ENCODE measurements at regions not wholly inside any gene's neighbourhood (a gene's known extent, or its start where the extent isn't known, plus 50 kb on each side); places are given as distances from the start of the nearest gene placed in this dataset.

GRCh38 chr2:74078466-74078865, 69.2 kb downstream of the BOLA3 start:
- Histone ChIP-seq H3K4me3 (ENCODE audit: low read length in 2 of 2) (no peak overlapping the region), H3K9me3 (ENCODE audit: control insufficient read depth in 2 of 2, low read length in 2 of 2) (no peaks in the 10 kb centered on the region), H3K9ac (ENCODE audit: low read depth in 1 of 2, low read length in 2 of 2) (no peak overlapping the region), H3K27ac (ENCODE audit: low read depth in 2 of 2, low read length in 2 of 2) (no peak overlapping the region), H3K36me3 (ENCODE audit: control insufficient read depth in 2 of 2, insufficient read depth in 2 of 2, low read length in 2 of 2) (peaks cover 24 to 38% of the 10 kb centered on the region in 2 donors), H3K4me1 (ENCODE audit: control insufficient read depth in 2 of 2, insufficient read depth in 2 of 2, low read length in 2 of 2) (no peaks in the 10 kb centered on the region), H3K27me3 (ENCODE audit: control insufficient read depth in 2 of 2, insufficient read depth in 2 of 2, low read length in 2 of 2) (no peaks in the 10 kb centered on the region)

GRCh38 chr2:74079522-74080341, 68.0 kb downstream of the BOLA3 start:
- H3K36me3 ChIP-seq (ENCODE audit: control insufficient read depth in 2 of 2, insufficient read depth in 2 of 2, low read length in 2 of 2) = peaks cover 24 to 40% of the 10 kb centered on the region in 2 donors
- no peaks in the 10 kb centered on the region for H3K27me3 ChIP-seq (ENCODE audit: control insufficient read depth in 2 of 2, insufficient read depth in 2 of 2, low read length in 2 of 2)
- H3K4me1 ChIP-seq (ENCODE audit: control insufficient read depth in 2 of 2, insufficient read depth in 2 of 2, low read length in 2 of 2) = no peaks in the 10 kb centered on the region
- H3K4me3 ChIP-seq (ENCODE audit: low read length in 2 of 2) = peak overlapping the region in 1 of 2 donors; percentile 14
- H3K9me3 ChIP-seq (ENCODE audit: control insufficient read depth in 2 of 2, low read length in 2 of 2) = no peaks in the 10 kb centered on the region
- no peak overlapping the region for H3K9ac ChIP-seq (ENCODE audit: low read depth in 1 of 2, low read length in 2 of 2)
- H3K27ac ChIP-seq (ENCODE audit: low read depth in 2 of 2, low read length in 2 of 2) = no peak overlapping the region

- H3K27me3 ChIP-seq (ENCODE audit: control insufficient read depth in 2 of 2, insufficient read depth in 2 of 2, low read length in 2 of 2) = no peaks in the 10 kb centered on the region
- H3K27ac ChIP-seq (ENCODE audit: low read depth in 2 of 2, low read length in 2 of 2) = no peak overlapping the region
- H3K9ac ChIP-seq (ENCODE audit: low read depth in 1 of 2, low read length in 2 of 2) = no peak overlapping the region
- H3K4me1 ChIP-seq (ENCODE audit: control insufficient read depth in 2 of 2, insufficient read depth in 2 of 2, low read length in 2 of 2) = no peaks in the 10 kb centered on the region
- peak overlapping the region in 1 of 2 donors; percentile 14 for H3K4me3 ChIP-seq (ENCODE audit: low read length in 2 of 2)
- peaks cover 23 to 40% of the 10 kb centered on the region in 2 donors for H3K36me3 ChIP-seq (ENCODE audit: control insufficient read depth in 2 of 2, insufficient read depth in 2 of 2, low read length in 2 of 2)
- H3K9me3 ChIP-seq (ENCODE audit: control insufficient read depth in 2 of 2, low read length in 2 of 2) = no peaks in the 10 kb centered on the region
These were observed 67.4 kb downstream of the BOLA3 start for GRCh38 chr2:74080346-74080745.

- no peak overlapping the region for H3K27ac ChIP-seq (ENCODE audit: low read depth in 2 of 2, low read length in 2 of 2)
- no peaks in the 10 kb centered on the region for H3K27me3 ChIP-seq (ENCODE audit: control insufficient read depth in 2 of 2, insufficient read depth in 2 of 2, low read length in 2 of 2)
- no peak overlapping the region for H3K9ac ChIP-seq (ENCODE audit: low read depth in 1 of 2, low read length in 2 of 2)
- no peak overlapping the region for H3K4me3 ChIP-seq (ENCODE audit: low read length in 2 of 2)
- H3K9me3 ChIP-seq (ENCODE audit: control insufficient read depth in 2 of 2, low read length in 2 of 2) = no peaks in the 10 kb centered on the region
- H3K4me1 ChIP-seq (ENCODE audit: control insufficient read depth in 2 of 2, insufficient read depth in 2 of 2, low read length in 2 of 2) = no peaks in the 10 kb centered on the region
- H3K36me3 ChIP-seq (ENCODE audit: control insufficient read depth in 2 of 2, insufficient read depth in 2 of 2, low read length in 2 of 2) = peaks cover 19 to 40% of the 10 kb centered on the region in 2 donors
These were observed 66.5 kb downstream of the BOLA3 start for GRCh38 chr2:74081030-74081762.

- Histone ChIP-seq H3K9ac (ENCODE audit: low read depth in 1 of 2, low read length in 2 of 2) (no peak overlapping the region), H3K27ac (ENCODE audit: low read depth in 2 of 2, low read length in 2 of 2) (no peak overlapping the region), H3K4me1 (ENCODE audit: control insufficient read depth in 2 of 2, insufficient read depth in 2 of 2, low read length in 2 of 2) (no peaks in the 10 kb centered on the region), H3K4me3 (ENCODE audit: low read length in 2 of 2) (no peak overlapping the region), H3K36me3 (ENCODE audit: control insufficient read depth in 2 of 2, insufficient read depth in 2 of 2, low read length in 2 of 2) (peaks cover 19 to 39% of the 10 kb centered on the region in 2 donors), H3K9me3 (ENCODE audit: control insufficient read depth in 2 of 2, low read length in 2 of 2) (no peaks in the 10 kb centered on the region), H3K27me3 (ENCODE audit: control insufficient read depth in 2 of 2, insufficient read depth in 2 of 2, low read length in 2 of 2) (no peaks in the 10 kb centered on the region)
These were observed 66.0 kb downstream of the BOLA3 start for GRCh38 chr2:74081763-74082110.

- peaks cover 33 to 50% of the 10 kb centered on the region in 2 donors for H3K36me3 ChIP-seq (ENCODE audit: control insufficient read depth in 2 of 2, insufficient read depth in 2 of 2, low read length in 2 of 2)
- no peaks in the 10 kb centered on the region for H3K4me1 ChIP-seq (ENCODE audit: control insufficient read depth in 2 of 2, insufficient read depth in 2 of 2, low read length in 2 of 2)
- no peak overlapping the region for H3K4me3 ChIP-seq (ENCODE audit: low read length in 2 of 2)
These were observed 64.0 kb downstream of the BOLA3 start for GRCh38 chr2:74083750-74084149.

More at GRCh38 chr2:74083750-74084149, 64.0 kb downstream of the BOLA3 start:
- no peaks in the 10 kb centered on the region for H3K27me3 ChIP-seq (ENCODE audit: control insufficient read depth in 2 of 2, insufficient read depth in 2 of 2, low read length in 2 of 2)
- no peaks in the 10 kb centered on the region for H3K9me3 ChIP-seq (ENCODE audit: control insufficient read depth in 2 of 2, low read length in 2 of 2)
- no peak overlapping the region for H3K9ac ChIP-seq (ENCODE audit: low read depth in 1 of 2, low read length in 2 of 2)
- no peak overlapping the region for H3K27ac ChIP-seq (ENCODE audit: low read depth in 2 of 2, low read length in 2 of 2)

Data from mucosa of rectum (tissue), 2 donors.